Transverse colon (tissue), 4 donors: ENCODE measurements at regions not wholly inside any gene's neighbourhood (a gene's known extent, or its start where the extent isn't known, plus 50 kb on each side); places are given as distances from the start of the nearest gene placed in this dataset.

Experiments used
- CTCF ChIP-seq, 5 experiments: fragments of 200-600 bp in 3 of 5; fragments of 450-650 bp in 2 of 5; sonication (generic) in 3 of 5; IDR thresholded peaks; 1 replicate in 2 of 5; 2 replicates in 3 of 5; pipeline ENCODE4 v1.5.1; 2016 to 2017; ENCODE audit warnings: antibody characterized with exemption in 5 of 5, inconsistent platforms in 3 of 5, mild to moderate bottlenecking in 2 of 5, moderate library complexity in 1 of 5
- POLR2A ChIP-seq: fragments of 450-650 bp; IDR thresholded peaks from one replicate; pipeline ENCODE4 v1.6.1; 2016; ENCODE audit warnings: antibody characterized with exemption, mild to moderate bottlenecking, moderate library complexity
- POLR2AphosphoS5 ChIP-seq, 3 donors: sonication (generic); formaldehyde crosslinking; IDR thresholded peaks; one replicate each; pipeline ENCODE4 v1.6.1; 2016; ENCODE audit warnings: antibody characterized with exemption in 3 of 3

- TF ChIP-seq POLR2A (no peak), CTCF (IDR thresholded peaks at IDR 0.05) (no peak), POLR2AphosphoS5 (IDR thresholded peaks at IDR 0.05) (no peak)
These were observed 512.8 kb downstream of the MAFB start for GRCh38 chr20:40176098-40176841.
